ENCODE measurements at regions not wholly inside any gene's neighbourhood (a gene's known extent, or its start where the extent isn't known, plus 50 kb on each side); places are given as distances from the start of the nearest gene placed in this dataset.

DNA sequence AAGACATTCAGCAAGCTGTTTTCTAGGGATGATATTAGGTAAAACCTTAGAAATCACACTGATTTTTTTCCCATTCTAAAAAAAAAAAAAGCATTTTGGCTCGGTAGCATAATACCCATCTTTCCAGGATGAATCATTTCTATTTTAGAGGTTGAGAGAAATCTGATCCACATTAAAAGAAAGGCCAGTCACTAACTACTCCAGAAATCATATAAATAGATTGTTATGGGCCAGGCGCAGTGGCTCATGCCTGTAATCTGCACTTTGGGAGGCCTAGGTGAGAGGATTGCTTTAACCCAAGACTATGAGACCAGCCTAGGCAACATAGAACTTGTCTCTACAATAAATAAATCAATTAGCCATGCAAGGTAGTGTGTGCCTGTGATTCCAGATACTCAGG, 164.3 kb downstream of the BAMBI start:
- in situ Hi-C loops (cut with HindIII; ENCODE audit: low pct_ligation_motif_present, low pct_unique_long_range_greater_than_20kb, low sequenced_read_pairs): no loop called here
- DNase-seq: no peak

DNA sequence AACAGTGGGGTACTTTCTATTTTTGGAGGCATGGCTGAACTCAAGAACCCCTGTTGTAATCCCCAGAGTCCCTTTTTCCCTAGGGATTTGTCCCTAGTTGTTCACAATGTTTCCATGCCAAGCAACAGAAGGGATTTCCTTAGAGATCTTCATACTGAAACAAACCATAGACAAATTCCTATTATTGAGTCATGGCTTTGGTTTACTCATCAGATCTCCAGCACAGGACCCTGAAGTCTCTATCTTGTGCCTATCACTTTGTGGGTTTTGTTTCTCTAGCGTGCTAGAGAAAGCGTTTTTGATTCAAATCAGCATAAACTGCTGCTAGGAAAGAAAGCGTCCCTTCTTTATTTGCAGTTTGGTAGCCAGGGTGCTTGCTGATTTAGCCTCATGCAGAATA, 165.0 kb downstream of the BAMBI start:
- DNase-seq: no peak

DNA sequence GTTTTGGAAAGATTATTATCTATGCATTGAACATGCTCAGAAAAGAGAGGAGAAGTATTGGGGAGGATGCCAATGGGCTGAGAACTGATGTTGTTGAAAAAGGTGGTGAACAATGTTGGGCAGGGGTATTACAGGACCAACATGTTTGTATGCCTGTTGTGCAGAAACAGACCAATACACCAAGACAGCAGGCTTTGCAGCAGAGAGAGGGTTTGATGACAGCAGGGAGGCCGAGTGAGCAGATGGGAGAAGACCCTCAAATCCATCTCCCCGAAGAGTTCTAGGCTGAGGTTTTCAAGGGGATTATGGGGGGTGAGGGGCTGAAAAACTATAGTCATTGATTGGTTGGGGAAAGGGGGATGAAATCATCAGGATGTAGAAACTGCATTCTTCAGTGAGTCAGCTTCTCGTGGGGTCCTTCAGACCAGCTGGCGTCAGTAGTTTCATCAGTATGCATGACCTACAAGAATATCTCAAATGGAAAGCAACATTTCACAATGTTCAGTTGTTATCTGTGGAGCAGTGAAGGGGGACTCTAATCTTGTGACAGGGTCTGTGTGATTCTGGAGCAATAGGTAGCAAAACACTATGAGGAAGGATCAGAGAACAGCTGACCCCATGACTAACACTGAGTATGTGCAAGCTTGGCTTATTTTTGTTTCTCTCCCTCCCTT, 167.8 kb downstream of the BAMBI start:
- in situ Hi-C loops (cut with HindIII; ENCODE audit: low pct_ligation_motif_present, low pct_unique_long_range_greater_than_20kb, low sequenced_read_pairs): no loop called here
- no peak for DNase-seq

More for the DNA sequence above, 165.0 kb downstream of the BAMBI start:
- in situ Hi-C loops (cut with HindIII; ENCODE audit: low pct_ligation_motif_present, low pct_unique_long_range_greater_than_20kb, low sequenced_read_pairs): no loop called here

DNA sequence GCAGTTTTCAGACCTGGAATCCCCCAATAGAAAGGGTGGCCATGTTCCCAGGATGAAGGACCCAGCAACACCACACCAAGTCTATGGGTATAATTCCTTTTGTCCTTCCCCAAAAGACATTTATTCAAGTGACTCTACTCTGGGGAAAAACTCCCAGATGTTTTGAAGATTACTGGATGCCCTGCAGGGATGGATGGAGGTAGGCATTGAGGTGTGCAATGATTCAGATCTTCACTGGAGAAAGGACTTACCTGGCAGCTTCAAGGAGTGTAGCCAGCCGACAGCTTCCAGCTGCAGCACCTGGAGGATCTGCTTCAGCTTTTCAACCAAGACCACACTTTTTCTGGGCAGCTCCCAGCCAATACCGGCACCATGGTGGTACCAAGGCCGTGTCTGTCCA, 172.0 kb downstream of the BAMBI start:
- in situ Hi-C loops (cut with HindIII; ENCODE audit: low pct_ligation_motif_present, low pct_unique_long_range_greater_than_20kb, low sequenced_read_pairs): no loop called here
- no peak for DNase-seq

DNA sequence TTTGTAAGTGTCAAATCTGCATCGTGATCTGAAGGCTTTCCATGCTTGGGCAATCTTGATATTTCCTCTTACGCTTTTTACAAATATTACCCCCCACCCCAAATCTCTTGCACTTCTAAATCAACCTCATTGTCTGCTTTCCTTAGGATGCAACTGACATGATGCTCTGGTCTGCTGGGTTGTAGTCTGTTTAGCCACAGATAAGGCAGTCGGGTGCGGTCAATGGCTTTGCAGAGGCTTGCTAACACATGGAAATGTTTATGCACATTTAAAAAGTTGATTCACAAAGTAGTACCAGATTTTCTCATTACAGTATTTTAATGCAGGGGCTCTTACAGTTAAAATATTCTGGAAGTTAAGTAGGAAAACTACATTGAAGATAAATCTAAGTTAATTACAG, 172.5 kb downstream of the BAMBI start:
- in situ Hi-C loops (cut with HindIII; ENCODE audit: low pct_ligation_motif_present, low pct_unique_long_range_greater_than_20kb, low sequenced_read_pairs): no loop called here
- DNase-seq: no peak

DNA sequence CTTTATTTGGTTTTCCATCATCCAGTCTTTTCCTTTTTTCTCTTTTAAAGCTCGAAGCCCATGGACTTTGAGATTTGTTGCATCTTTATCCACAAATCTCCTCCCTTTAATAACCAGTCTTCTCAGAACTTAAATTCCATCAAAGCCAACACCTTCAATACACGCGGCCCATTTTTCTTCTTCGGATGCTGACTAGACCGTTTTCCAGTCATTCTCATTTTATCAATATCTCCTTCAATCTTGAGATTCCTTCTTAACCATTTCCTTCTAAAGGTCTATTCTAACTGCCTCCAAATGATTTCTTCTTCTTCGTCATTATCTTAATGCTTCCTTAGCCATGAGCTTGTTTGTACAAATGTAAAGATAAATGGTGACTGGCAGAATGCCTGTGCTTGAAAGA, 173.5 kb downstream of the BAMBI start:
- DNase-seq: no peak
- in situ Hi-C loops (cut with HindIII; ENCODE audit: low pct_ligation_motif_present, low pct_unique_long_range_greater_than_20kb, low sequenced_read_pairs): no loop called here

DNA sequence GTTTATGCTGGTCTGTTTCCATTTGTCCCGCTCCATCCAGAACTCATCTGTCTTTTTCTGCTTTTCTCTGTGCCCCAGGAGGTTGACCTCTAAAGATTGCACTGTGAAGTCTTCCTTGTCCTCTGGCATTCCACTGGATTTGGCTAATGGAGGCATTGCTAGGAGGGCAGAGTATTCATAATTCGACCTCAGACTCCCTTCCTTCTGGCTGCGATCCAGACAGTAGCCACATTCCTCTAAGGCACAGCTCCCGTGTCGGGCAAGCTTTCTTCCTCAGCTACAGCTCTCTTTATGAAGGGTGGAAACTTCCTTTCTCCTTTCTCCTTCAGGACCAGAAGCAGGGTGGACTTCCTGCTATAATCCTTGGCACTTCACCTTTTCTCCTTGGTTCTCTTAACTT, 175.9 kb downstream of the BAMBI start:
- in situ Hi-C loops (cut with HindIII; ENCODE audit: low pct_ligation_motif_present, low pct_unique_long_range_greater_than_20kb, low sequenced_read_pairs): no loop called here
- DNase-seq: no peak

DNA sequence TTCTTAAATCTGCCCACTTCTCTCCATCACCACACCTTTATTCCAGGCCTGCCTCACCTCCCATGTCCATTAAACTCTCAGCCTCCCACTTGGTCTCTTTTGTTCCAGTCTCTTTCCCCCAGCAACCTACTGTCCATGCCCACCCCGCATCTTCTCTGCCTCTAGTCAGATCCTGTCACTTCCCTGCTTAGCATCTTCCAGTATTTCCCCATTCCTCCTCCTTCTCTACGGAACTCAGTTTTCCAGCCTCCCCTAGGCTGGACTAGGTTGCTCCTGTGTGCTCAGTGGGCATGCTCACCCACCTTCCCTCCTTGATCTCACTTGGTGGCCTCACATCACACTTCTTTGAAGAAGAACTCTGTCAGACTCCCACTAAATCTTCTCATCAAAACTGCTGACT, 179.8 kb downstream of the BAMBI start:
- in situ Hi-C loops (cut with HindIII; ENCODE audit: low pct_ligation_motif_present, low pct_unique_long_range_greater_than_20kb, low sequenced_read_pairs): no loop called here
- no peak for DNase-seq

DNA sequence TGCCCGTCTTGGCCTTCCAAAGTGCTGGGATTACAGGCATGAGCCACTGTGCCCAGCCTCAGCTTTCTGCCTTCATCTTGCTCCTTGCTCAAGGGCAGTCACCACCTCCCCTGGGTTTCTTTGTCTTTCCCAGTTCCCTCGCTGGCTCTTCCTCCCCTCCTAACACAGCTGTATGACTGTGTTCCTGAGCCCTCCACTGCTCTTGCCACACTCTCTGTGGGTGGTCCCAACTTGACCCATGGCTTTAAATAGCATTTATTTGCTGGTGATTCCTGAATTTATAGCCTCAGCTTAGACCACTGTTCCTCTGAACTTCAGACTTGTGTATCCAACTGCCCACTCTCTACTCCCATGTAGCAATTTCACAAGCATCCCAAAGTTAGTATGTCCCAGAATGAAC, 181.3 kb downstream of the BAMBI start:
- in situ Hi-C loops (cut with HindIII; ENCODE audit: low pct_ligation_motif_present, low pct_unique_long_range_greater_than_20kb, low sequenced_read_pairs): no loop called here
- DNase-seq: no peak

DNA sequence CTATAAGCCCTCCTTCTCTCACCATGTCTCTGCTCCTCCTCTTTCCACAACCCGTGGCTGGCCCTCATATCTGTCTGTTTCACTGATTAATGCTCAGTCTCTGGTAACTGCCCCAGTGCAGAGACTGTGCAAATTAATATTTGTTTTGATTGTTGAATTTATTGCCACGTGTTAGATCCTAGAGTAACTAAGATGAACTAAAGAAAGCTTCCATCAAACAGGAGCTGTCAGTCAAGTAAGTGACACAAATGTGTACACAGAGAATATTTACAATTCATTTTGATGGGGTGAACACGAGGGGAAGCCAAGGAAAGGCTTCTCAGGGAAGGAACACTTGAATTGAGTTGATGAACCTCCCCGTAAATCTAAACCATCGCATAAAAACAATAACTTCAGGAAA, 182.5 kb downstream of the BAMBI start:
- in situ Hi-C loops (cut with HindIII; ENCODE audit: low pct_ligation_motif_present, low pct_unique_long_range_greater_than_20kb, low sequenced_read_pairs): no loop called here
- DNase-seq: no peak

DNA sequence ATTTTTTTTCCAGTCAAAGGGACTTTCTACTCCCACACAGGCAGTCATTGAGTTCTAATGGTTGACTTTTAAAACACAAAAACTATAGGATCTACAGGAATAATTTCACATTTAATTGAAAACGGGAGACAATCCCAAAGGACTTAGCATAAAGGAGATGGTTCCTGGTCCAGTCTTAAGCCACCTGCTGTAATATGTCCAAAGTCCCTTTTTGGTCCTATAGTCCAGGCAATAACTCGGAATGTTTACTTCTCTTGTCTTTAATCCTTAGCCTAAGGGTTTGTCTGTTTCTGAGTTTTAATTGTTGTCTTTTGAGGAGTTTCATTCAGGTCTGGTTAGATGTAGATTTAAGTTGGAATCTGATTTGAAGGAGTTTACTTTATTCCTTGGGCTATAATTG, 184.9 kb downstream of the BAMBI start:
- DNase-seq: no peak
- in situ Hi-C loops (cut with HindIII; ENCODE audit: low pct_ligation_motif_present, low pct_unique_long_range_greater_than_20kb, low sequenced_read_pairs): no loop called here

DNA sequence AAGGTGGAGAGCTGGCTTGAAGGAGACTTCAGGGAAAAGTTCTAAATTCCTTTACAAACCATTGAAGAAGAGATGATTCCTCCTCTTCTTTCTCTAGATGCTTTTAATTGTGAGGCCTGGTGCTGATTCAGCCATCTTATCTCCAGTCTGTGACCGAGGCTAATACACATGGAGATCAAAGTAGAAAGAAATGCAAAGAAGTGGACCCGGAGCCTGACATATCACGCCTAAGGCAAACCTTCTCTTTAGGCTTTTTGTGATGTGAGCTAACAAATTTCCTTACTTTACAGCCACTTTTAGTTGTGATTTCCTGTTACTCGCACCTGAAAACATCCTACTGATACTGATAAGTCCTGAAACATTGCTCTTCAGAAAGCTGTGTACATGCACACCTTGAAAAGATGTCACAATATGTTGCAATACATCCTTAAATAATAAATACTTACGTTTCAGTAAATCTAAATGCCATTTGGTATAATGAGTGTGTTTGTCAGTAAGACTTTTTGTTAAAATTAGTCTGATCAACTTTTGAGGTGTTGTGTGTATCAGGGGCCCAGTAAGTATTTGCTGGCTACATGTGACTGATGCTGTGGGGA, 192.4 kb downstream of the BAMBI start:
- DNase-seq: no peak
- in situ Hi-C loops (cut with HindIII; ENCODE audit: low pct_ligation_motif_present, low pct_unique_long_range_greater_than_20kb, low sequenced_read_pairs): no loop called here

DNA sequence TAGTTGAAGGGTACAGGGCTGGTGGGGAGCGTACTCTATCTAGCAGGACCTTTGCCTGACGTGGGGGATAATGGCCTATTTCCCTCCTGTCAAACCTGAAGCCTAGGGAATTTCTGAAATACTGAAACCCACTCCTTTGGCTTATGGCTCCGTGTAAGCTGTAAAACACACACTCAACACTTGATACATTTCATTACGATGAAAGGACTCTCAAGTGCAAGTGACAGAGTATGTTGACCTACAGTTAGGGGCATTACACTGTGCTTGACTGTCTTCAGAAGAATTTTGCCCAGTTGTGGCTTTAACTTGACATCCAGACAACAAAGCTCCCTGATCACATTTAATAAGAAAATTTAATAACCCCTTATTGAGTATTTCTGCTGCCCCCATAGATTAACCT, 194.3 kb downstream of the BAMBI start:
- in situ Hi-C loops (cut with HindIII; ENCODE audit: low pct_ligation_motif_present, low pct_unique_long_range_greater_than_20kb, low sequenced_read_pairs): no loop called here
- DNase-seq: no peak

DNA sequence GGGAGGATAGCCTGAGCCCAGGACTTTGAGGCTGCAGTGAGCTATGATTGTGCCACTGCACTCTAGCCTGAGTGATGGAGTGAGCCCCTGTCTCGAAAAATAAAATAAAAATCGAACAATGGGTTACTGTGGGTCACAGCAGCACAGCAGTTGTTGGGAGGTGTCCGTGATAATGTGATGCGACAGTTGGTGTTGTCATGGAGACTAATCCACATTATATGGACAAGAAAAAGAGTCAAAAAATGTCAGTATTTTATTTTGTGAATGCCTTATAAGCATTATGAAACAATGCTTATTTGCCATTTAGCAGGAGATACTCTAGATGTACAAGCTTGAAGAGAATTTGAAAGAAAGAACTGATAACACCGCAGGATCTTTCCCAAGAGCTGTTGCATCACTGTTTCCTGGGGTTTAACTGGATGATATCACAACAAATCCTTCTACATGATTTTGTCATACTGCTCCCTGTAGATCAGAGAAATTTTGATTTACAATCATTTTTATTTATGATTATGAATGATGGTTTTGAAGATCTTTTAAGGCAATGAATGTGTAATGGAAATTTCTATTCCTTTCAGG, 195.4 kb downstream of the BAMBI start:
- in situ Hi-C loops (cut with HindIII; ENCODE audit: low pct_ligation_motif_present, low pct_unique_long_range_greater_than_20kb, low sequenced_read_pairs): no loop called here

DNA sequence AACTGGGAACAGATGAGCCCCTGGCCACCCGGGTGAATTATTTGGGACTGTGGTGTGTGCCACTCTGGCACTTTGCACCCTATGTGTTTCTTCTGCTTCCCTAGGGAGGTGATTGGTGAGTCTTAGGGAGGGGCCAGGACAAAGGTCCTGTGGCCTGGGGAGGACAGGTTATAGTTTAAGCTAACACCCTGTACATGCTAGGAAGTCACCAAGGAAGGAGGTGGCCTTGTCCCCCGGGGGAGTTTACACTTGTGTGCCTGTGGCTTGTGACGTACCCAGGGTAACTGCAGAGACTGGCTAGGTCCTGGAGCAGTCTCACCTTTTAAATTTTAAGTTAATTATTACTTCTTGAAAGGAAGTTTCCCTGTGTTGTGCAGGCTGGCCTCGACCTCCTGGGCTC, 196.2 kb downstream of the BAMBI start:
- in situ Hi-C loops (cut with HindIII; ENCODE audit: low pct_ligation_motif_present, low pct_unique_long_range_greater_than_20kb, low sequenced_read_pairs): no loop called here
- DNase-seq: no peak

More for the DNA sequence above, 195.4 kb downstream of the BAMBI start:
- DNase-seq: no peak

DNA sequence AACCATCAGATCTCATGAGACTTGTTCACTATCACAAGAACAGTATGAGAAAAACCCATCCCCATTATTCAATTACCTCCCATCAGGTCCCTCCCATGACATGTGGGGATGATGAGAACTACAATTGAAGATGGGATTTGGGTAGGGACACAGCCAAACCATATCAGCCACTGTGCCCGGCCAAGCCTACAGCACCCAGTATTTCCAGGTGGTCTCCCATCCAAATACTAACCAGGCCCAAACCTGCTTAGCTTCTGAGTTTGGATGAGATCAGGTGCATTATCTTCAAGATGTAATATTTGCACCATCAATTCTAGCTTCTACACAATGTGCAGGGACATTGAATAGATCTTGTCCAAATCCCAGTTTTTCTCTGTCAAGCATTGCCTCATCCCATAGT, 196.9 kb downstream of the BAMBI start:
- in situ Hi-C loops (cut with HindIII; ENCODE audit: low pct_ligation_motif_present, low pct_unique_long_range_greater_than_20kb, low sequenced_read_pairs): no loop called here
- DNase-seq: no peak

DNA sequence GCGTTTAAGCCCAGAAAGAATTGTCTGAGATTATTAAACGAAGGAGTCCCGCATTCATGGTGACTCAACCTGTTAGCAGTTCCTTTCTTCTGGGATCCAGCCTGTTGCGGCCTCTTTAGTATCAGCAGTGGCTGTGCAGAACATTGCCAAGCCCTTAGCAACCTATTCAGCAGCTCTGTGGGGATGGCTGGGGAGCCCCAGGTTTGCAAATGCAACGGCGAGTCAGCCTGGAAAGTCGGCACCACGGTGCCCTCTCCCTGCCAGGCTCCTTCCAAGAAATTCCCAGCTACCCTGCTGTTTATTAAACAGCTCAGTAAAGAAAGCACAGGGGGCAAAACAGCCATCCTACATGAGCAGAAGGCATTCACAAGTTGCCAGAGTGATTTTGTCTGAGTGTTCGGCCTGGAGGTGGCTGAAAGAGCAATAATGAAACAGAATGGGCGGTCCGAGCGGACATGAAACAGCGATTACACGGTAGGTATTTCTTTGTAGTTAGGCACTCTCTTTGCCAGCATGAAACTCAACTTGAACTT, 198.3 kb downstream of the BAMBI start:
- in situ Hi-C loops (cut with HindIII; ENCODE audit: low pct_ligation_motif_present, low pct_unique_long_range_greater_than_20kb, low sequenced_read_pairs): no loop called here
- DNase-seq: no peak

DNA sequence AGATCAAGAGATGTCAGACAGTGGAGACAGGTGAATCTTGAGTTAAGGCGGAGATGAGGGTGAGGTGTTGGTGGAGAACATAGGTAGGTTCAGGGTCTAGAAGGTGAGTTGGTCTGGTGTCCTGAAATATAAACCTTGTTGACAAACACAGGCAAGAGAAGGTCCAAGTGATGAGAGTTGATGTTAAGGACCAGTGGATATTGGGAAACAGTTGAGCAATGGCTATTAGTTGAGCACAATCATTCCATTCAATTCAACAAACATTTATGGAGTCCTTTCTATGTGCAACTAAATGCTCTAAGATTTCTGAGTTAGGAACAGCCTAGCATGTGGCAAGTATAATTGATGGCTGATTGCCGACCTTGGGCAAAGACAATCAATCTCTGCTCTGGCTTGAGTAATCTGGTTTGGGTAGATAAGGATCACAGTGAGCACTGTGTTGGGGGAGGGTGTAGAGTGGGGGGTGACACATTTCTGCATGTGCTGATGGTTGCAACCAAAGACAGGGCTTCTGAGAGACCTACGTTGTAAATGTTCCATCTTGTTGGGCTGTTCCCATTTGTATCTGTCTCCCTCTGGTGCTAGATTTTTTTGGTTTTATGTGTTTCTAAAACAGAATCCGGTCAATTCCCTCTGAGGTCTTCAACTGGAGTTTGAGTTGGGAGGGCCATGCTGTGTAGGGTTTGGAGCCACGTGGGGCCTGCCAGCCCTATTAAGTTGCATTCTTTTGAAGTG, 201.1 kb downstream of the BAMBI start:
- in situ Hi-C loops (cut with HindIII; ENCODE audit: low pct_ligation_motif_present, low pct_unique_long_range_greater_than_20kb, low sequenced_read_pairs): no loop called here
- DNase-seq: no peak

DNA sequence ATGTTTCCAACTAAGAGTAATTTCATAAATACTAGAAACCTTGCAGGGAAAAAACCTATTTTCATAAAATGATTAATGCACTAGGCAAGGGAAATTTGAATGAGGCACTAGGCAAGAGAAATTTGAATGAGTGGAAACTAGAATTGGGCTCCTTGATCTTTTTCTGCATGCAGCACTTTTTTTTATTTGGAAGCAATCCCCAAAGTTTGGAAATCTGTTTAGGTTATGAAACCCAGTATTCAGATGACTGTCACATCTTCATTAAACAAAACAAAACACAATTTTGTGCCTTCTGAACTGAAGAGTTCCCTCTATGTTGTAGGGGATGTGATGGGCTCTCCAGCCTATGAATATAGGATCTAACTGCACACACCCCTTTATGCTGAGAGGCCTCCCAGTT, 201.9 kb downstream of the BAMBI start:
- in situ Hi-C loops (cut with HindIII; ENCODE audit: low pct_ligation_motif_present, low pct_unique_long_range_greater_than_20kb, low sequenced_read_pairs): no loop called here
- no peak for DNase-seq

Measured in ACHN (cell line).